Fibroblast of skin of left quadriceps (primary cell): ENCODE measurements at regions not wholly inside any gene's neighbourhood (a gene's known extent, or its start where the extent isn't known, plus 50 kb on each side); places are given as distances from the start of the nearest gene placed in this dataset.
A peak's percentile ranks its signal among the peaks of the same experiment; 100 is the strongest.

ENCODE experiments used
- DNase-seq, 2 experiments: peaks; one replicate each; pipeline ENCODE4 v3.0.0-alpha.2; 2013; ENCODE audit warnings: low read depth in 2 of 2

DNA sequence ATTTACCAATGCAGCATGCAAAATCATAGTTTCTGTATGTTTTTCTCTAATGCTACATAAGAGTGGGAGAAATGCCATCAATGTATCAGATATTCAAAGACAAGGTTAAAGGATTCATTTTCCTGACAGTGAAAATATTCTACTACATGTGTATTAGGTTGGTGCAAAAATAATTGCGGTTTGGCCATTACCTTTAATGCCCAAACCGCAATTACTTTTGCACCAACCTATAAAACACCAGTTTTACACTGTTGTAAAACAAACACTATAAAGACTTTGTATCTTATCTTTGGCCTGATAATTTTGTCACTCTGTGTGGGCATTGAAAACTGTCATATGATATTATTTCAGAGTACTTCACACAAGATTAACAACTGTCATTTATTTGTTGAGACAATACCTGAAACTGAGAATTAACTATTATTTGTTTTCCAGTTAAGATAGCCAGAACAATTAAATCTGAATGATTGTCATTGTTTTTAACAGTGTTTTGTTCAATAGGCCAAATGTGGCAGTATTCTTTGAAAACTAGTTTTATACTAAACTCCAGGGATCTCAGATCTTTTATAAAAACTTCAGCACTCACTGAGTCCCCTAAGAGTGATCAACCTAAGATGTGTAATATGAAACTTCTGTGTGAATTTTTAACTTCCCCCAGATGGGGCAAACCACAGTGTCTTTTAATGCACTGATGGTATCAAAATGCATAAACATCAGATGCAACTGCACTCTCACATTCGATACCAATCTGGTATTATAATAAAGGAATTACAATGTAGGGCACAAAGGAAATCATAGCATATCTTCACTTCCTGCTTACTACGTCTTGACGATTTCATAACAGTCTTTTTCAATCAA lies 53.8 kb upstream of the FBN2 start:
- peak in 1 of 2 experiments; percentile 22 for DNase-seq

DNA sequence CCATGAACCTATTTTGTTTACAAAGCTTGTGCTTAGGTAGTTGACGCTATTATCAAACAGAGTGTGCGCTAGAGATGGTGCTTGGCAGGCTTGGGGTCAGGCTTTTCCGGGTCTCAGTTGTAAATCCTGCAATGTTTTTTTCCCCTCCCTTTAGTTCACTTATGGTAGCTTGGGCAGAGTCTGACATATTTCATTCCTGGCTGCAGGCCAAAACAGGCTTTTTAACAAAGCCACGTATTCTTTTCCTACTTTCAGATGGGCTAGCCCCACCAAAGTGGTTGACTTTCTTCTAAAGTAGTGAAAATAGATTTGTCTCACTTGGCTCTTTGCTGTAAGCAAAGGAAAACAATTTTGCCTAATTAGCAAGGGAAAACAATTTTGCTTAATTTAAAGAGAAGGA lies 58.0 kb upstream of the FBN2 start:
- no peak for DNase-seq

DNA sequence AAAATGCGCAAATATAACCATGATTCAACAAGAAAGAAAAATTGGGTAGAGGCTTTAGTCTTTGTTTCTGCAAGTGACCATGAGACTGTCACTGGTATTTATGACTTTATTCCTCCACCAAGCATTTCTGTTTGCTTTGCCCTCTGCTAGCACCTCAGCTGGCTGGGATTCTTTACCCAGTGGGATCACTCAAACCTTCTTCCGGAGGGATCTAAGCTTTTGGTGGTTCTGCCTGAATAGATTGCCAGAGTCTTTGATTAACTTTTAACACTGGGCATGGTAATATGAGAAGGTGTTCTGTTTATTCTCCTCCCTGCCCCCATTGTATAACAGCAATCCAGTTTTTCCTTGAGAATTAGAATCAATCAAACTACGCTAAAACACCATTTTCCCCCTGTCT lies 59.1 kb upstream of the FBN2 start:
- DNase-seq, result no peak

DNA sequence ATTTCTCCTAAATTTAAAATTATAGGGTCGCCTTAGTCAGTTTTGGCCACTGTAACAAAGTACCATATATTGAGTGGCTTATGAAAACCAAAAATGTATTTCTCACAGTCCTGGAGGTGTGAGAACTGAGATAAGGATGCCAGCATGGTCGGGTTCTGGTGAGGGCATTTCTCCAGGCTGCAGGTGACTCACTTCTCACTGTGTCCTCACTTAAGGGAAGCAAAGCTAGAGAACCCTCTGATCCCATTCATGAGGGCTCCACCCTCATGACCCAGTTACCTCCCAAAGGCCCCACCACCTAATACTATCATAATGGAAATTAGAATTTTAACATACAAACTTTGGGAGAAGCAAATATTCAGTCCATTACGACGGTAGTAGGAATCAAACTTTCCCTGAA lies 75.1 kb upstream of the FBN2 start:
- no peak for DNase-seq

DNA sequence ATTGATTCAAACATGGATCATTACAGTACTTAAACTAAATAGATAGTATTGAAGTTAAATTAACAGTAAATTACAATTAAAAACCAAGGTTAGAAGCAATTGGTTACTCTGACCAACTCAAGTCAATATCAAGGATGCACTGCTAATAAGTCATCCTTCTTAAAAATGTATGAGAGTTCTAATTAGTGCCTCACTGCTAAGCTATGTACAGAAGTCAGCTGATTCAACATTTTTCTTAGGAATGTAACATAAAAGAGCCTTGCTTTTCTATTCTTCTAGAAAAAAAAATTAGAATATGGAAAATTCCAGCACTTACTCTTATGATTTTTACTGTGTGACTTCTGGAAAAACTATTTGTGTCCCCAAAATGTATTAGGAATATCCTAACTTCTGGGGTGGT lies 75.7 kb upstream of the FBN2 start:
- peak in 1 of 2 experiments; percentile 20 for DNase-seq

DNA sequence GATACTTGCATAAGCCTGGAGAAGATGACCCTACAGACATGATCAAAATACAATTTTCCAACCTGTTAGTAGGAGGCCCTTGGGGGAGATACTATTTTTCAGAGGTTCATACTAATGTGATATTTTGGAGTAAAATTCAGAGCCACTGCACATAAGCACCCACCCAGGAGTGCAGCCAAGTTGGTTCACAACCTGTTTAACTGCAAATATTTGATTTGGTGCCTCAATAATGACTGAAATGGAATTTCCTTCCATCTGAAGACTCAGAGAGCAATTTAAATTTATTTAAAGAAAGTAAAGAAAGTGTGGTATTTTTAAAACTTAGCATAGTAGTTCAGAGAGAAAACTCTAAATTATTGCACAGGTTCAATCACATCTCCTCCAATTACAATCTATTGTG lies 77.5 kb upstream of the FBN2 start:
- no peak for DNase-seq

DNA sequence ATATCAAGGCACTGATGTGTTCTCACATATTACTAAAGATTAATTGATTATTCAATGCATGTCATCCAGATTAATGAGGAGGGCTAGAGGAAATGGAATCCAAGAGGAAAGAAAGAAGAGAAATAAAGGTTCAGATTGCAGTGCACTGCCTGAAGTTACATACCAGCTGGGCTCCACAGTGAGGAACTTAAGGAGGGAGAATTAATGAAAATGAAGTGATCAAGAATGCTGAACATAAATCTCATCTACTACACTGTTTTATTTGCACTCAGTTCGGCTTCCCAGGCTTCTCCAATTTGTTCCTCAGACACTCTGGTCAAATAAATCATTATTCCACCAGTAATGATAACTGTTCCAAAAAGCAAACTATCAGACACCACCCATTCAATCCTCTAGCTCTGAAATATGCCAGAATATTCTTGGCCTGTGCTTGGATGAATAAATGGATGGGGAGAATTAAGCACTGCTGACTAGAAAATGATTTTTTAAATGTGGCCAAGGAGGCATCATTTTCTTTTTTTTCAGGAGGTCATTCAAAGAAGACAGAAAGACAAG lies 88.6 kb upstream of the FBN2 start:
- DNase-seq, result no peak

DNA sequence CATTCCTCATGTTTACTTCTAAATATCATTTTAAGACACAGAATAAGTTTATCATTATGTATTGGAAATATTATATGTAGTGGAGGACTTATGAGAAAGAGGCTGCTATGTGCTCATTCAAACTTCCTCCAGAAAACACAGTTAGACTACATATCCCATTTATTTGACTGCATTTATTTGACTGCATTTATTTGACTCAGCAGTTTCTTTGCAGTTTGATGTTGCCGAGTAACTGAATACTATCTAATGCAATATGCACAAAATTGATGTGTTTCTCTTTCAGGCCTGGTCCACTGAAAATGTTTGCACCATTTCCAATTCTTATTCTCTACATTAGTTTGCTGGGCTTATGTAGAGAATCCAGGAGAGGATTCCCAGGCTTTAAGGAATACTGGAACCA lies 89.9 kb upstream of the FBN2 start:
- no peak for DNase-seq

DNA sequence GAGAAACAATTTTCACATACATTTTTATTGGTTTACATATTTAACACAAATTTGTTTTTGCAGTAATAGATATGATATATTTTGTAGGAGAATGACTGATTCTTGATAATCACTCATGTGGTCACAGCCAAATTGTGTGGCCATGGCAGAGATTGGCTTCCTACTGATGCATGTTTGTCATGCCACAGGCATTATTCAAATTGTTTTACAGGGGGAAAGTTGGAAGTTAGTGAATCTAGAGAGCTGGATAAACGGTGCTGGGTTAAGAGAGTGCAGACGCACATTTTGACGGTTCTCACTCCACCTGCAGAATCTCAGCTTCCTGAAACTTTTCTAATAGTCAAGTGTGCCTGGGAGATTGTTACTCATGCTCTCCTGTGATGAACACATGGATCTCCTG lies 91.1 kb upstream of the FBN2 start:
- DNase-seq, result no peak

DNA sequence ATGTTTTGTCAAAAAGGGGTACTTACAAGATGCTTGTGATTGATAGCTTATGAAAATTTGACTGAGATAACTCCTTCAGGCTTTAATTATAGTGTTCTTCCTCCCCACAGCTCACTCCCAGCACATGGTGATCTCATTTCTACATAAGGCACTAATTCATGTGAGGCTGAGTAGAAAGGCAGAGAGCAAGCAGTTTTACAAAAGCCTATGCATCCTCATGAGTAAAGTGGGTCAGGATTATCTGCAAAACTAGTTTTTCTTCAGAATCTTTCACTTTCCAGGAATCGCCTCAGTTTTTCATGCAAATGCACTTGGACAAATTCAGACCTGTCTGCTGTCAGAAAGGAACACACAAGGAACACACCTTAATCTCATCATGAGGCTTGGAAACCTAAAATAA lies 92.1 kb upstream of the FBN2 start:
- no peak for DNase-seq

DNA sequence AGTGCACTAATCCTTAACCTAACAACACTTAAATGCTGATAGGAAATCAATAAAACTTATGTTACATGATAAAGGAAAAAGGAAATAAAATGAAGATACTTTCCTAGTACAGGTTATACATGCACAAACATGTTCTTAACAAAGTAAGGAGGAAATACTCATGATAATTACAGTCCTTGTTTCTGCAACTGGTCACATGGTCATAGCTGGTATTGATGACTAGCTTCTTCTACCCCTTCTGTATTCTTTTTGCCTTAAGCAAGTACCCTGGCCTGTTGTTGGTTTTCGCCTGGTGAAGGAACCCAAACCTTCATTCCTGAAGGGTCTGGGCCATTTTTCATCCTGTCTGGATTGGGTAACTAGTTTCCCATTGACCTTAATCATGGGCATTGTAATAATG lies 93.7 kb upstream of the FBN2 start:
- DNase-seq, result no peak

DNA sequence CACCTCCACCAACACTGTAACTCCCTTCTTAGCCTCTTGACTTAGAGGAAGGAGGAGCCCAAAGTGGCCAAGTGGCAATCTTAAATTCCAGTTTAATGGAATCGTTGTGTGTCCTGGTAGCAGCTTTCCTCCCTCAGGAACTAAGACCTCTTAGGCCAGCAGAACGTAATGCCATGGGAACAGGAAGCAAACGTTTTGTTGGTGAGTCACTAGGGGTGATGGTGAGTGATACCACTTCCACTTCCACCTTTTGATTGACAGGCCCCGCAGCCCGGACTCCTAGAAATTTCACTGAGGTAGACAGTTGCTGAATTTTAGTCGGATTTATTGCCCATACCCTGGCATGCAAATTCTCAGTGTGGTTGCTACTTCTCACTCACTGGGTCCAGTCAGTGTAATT lies 94.2 kb upstream of the FBN2 start:
- no peak for DNase-seq

DNA sequence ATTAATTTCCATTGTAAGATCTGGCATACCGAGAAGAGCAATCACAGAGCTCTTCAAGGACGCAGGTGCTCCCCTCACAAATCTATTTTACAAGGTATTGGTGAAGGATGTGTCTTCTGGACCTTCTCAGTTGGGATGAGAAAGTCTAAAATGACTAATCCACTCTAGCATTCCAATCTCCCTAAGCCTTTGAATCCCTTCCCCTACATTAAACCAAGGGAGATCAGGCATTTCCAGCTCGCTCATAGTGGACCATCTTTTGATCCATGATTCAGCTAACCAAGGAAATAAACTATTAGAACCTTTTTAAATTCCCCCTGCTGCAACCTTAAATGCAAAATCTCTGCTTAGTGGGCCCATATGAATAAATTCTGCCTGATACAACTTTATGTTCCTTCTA lies 95.9 kb upstream of the FBN2 start:
- no peak for DNase-seq

DNA sequence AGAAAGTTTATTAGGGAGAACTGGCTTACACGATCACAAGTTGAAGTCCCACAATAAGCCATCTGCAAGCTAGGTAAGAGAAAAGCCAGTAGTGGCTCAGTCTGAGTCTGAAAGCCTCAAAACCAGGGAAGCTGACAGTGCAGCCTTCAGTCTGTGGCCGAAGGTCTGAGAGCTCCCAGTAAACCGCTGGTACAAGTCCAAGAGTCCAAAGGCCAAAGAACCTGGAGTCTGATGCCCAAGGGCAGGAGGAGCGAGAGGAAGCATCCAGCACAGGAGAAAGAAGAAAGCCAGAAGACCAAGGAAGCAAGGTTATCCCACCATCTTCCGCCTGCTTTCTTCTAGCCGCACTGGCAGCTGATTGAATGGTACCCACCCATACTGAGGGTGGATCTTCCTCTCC lies 97.3 kb upstream of the FBN2 start:
- DNase-seq, result no peak

DNA sequence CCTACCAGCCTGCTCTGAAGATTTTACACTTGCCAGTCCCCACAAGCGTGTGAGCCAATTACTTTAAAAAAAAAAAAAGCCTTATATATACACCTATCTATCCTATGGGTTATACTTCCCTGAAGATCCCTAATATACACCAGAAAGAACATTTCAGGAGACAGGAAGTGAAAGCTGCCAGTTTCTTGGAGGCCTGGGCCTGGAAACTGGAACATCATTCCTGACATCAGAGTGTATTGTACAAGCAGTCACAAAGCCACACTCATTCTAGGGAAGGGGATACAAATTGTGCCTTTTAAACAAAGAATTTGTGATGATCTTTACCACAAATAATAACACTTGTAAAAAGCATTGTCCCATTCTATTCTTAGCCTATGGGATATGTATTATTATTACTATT lies 98.3 kb upstream of the FBN2 start:
- no peak for DNase-seq

DNA sequence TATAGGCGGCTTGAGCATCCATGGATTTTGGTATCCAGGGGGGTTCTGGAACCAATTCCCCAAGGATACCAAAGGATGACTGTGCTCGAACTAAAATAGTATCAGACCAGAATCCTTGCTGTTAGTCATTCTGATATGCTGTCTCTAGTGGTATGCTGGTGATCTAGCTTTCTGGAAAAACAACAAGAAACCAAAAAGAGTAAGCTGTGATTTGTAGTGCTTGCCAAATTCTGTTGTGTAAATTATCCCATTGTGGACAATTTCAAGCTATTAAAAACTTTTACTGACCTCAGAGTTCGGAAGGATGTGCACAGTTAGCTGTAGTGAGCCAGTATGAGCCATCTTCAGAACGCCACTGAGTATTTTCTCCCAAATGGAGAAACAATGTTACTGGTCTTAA lies 99.0 kb upstream of the FBN2 start:
- peak; percentile 86 to 88 for DNase-seq

DNA sequence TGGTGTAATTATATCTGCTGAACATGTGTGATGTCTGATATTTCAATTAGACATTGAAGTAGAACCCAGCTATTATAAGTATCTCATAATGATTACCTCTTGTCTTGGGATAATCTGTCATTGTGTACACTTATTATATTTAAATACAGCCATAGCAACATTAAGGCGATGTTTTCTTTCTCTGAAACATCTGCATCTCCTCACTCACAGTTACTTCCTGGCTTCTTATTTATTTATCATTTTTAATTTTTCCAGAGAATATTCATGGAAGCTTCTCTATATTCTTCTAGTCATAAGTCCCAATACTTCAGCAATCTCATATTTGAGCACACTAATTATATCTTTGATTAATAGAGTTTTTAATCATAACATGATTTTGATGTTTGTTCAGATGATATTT lies 103.8 kb upstream of the FBN2 start:
- no peak for DNase-seq

DNA sequence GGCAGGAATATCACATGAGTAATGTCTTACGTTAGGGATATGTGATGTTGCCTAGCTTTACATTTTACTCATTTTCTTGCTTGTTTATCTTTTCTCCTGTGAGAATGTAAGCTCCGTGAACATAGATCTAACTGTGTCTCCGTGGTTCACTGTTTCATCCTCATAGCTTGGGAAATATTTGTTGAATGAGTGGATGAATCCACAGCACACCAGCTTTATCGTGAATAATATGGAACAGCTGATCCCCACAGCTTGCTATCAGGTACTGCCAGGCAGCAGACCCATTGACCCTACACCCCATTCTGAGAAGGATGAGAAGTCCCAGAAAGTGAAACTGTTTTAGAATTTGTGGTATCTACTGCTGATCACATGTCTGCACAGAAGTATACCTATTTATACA lies 106.8 kb upstream of the FBN2 start:
- DNase-seq, result peak; percentile 80 to 81

DNA sequence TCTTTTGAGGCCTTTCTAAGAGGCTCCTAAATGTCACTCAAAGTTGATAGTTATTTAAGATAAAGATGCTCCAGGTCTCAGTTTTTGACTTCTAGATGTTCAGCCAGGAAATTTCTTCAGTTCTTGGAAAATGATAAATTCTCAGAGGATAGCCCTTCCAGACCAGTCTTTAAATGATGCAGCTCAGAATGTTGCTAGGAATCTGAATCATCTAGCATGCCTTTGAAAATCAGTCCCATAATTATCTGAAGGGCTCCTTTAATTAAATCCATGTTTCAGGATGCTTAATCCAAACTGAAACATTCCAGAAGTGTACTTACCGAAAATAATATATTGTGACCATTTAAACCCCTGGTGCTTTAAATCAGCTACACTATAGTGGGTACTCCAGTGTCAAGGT lies 107.5 kb upstream of the FBN2 start:
- peak; percentile 68 to 75 for DNase-seq

DNA sequence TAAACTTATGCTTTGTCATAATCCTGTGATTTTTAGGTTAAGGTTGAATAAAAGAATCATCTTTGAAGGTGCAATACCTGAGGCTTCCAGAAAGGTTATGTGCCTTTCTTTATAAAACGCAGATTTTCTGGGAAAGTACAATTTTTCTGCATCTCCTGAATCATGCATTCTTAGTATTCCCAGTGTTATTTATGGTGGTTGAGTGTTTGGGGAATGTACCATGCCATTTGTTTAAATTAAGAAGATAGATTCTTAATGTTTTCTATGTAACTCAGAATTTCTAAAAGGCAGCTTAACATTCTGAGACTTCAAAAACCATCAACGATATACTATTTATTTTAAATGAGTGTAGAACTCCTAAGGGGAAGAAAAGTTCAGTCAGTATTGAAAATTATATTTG lies 108.1 kb upstream of the FBN2 start:
- DNase-seq, result no peak

DNA sequence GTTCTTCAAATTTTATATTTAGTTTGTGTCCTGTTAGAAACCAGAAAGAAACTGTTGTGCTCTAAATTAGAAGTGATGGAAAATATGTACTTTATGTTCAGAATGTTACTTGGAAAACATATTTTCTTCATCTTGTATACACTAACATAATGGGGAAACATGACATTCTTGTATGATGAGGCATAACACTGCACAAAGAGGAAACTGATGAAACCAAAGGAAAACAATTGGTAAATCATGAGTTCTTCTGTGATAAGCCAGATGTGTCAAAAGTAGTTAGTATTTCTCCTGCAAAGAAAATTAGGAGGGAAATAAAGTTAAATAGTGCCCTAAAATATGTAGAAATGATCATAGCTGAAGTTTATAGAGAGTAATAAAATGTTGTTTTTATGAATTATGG lies 111.1 kb upstream of the FBN2 start:
- DNase-seq, result peak; percentile 74 to 78

DNA sequence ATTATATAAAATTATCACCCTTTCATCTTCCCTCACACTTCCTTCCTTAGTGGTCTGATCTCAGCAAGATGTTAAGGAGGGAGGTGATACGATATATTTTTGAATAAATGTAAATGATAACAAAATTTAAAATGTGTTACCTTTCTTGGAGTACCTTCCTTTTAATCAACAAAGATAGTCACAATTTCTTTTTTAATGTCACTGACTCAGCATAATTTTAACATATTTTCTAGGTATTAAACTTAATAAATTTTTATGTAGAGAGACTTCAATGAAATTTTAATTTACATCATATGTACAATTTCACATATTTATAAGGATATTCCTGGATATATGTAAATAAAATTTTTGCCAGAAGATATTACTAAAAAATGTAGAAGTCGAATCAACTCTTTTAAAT lies 125.0 kb upstream of the FBN2 start:
- no peak for DNase-seq

DNA sequence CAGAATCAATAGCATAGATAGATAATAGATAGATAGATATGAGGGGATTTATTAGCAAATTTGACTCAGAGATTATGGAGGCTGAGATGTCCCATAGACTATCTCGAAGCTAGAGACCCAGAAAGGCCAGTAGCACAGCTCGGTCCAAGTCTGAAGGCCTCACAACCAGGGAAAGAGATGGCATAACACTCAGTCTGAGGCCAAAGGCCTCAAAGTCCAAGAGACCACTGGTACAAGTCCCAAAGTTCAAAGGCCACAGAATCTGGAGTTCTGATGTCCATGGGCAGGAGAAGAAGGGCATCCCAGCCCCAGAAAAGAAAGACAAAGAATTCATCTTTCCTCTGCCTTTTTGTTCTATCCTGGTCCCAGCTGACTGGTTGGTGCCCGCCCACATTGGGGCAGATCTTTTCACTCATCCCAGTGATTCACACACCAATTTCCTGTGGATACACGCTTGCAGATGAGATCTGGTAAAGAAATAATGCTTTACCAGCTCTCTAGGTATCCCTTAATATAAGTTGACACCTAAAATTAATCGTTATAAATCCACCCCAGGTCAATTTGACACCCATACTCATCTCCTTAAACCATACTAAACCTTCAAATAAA lies 127.8 kb upstream of the FBN2 start:
- DNase-seq, result no peak
